ENCODE measurements at regions not wholly inside any gene's neighbourhood (a gene's known extent, or its start where the extent isn't known, plus 50 kb on each side); places are given as distances from the start of the nearest gene placed in this dataset.

DNA sequence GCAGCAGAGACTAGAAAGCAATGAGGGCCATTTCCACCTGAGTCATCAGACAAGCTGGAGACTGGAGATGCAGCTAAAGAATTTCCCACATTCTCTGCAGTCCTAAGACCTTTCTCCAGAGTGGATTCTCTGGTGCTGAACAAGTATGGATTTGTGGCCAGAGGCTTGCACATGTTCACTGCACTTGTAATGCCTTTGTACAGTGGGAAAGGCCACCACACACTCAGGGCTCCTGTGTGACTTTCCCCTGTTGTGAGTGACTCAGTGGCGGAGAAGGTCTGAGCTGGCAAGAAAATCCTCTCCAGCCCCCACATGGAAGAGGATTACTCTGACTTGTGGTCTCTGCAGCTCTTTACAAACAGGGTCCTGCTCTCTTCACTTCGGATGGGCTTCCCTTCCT, 192.3 kb downstream of the C6orf118 start:
- ATAC-seq (no peak), DNase-seq (no peak)
- Histone ChIP-seq H3K36me3 (no peaks in the 10 kb centered on the region), H3K27me3 (no peaks in the 10 kb centered on the region), H3K4me3 (no peak overlapping the region), H3K4me1 (no peaks in the 10 kb centered on the region), H3K9me3 (peaks cover 0 to 3% (median 0%) of the 10 kb centered on the region in 3 donors), H3K27ac (no peak overlapping the region)
- intact Hi-C loops (cut with DNase I; ENCODE audit: low total_unique reads) (no loop called here), in situ Hi-C loops (cut with MboI; ENCODE audit: low sequenced_read_pairs in 4 of 4) (no loop called here)
- TF ChIP-seq, protein P1, sequence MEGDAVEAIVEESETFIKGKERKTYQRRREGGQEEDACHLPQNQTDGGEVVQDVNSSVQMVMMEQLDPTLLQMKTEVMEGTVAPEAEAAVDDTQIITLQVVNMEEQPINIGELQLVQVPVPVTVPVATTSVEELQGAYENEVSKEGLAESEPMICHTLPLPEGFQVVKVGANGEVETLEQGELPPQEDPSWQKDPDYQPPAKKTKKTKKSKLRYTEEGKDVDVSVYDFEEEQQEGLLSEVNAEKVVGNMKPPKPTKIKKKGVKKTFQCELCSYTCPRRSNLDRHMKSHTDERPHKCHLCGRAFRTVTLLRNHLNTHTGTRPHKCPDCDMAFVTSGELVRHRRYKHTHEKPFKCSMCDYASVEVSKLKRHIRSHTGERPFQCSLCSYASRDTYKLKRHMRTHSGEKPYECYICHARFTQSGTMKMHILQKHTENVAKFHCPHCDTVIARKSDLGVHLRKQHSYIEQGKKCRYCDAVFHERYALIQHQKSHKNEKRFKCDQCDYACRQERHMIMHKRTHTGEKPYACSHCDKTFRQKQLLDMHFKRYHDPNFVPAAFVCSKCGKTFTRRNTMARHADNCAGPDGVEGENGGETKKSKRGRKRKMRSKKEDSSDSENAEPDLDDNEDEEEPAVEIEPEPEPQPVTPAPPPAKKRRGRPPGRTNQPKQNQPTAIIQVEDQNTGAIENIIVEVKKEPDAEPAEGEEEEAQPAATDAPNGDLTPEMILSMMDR (IDR thresholded peaks at IDR 0.05 in 4 of 5, conservative IDR thresholded peaks at IDR 0.05 in 1 of 5): no peak
- no peak for TF ChIP-seq POLR2A (IDR thresholded peaks at IDR 0.05)

DNA sequence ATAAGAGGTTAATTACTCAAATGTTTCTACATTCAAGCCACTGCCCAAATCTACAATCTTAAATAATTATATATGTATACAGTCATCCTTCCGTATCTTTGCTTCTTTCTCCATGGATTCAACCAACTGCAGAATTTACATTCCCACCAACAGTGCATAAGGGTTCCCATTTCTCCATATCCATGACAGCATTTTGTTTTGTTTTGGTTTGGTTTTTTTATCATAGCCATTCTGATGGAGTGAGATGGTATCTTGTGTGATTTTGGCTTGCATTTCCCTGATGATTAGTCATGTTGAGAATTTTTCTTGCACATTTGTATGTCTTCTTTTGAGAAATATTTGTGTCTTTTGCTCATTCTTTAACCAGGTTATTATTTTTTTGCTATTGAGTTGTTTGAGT, 198.5 kb downstream of the C6orf118 start:
- intact Hi-C loops (cut with DNase I; ENCODE audit: low total_unique reads): no loop called here
- in situ Hi-C loops (cut with MboI; ENCODE audit: low sequenced_read_pairs in 4 of 4): no loop called here

DNA sequence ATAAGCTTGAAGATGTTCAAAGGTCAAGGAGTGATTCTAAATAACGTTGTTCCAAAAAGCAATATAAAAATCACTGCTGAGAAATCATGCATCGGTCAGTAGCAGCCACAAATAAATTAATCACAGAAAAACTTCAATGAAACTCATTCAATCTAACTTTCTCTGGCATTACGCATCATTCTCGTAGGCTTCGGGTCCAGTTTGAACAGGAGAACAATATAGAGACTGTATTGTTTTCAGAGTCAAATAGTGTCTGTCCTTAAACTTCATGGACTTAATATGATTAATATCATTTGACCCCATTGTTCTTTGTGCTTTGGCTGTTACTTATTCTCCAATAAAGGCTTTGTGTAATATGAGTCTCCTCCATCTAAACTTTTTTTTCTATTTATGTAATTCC, 200.4 kb downstream of the C6orf118 start:
- intact Hi-C loops (cut with DNase I; ENCODE audit: low total_unique reads): no loop called here
- Histone ChIP-seq H3K9me3 (peaks cover 0 to 2% (median 0%) of the 10 kb centered on the region in 3 donors), H3K4me3 (no peak overlapping the region), H3K27me3 (no peaks in the 10 kb centered on the region), H3K4me1 (no peaks in the 10 kb centered on the region), H3K27ac (no peak overlapping the region), H3K36me3 (no peaks in the 10 kb centered on the region)
- TF ChIP-seq POLR2A (IDR thresholded peaks at IDR 0.05): no peak
- no peak for ATAC-seq
- no peak for DNase-seq
- in situ Hi-C loops (cut with MboI; ENCODE audit: low sequenced_read_pairs in 4 of 4): no loop called here

More for the DNA sequence above, 198.5 kb downstream of the C6orf118 start:
- Histone ChIP-seq H3K27me3 (no peaks in the 10 kb centered on the region), H3K4me1 (no peaks in the 10 kb centered on the region), H3K4me3 (no peak overlapping the region), H3K36me3 (no peaks in the 10 kb centered on the region), H3K9me3 (peaks cover 0 to 3% (median 0%) of the 10 kb centered on the region in 3 donors), H3K27ac (no peak overlapping the region)
- no peak for TF ChIP-seq POLR2A (IDR thresholded peaks at IDR 0.05)
- TF ChIP-seq, protein P1 (IDR thresholded peaks at IDR 0.05 in 4 of 5, conservative IDR thresholded peaks at IDR 0.05 in 1 of 5): no peak
- no peak for ATAC-seq
- no peak for DNase-seq

DNA sequence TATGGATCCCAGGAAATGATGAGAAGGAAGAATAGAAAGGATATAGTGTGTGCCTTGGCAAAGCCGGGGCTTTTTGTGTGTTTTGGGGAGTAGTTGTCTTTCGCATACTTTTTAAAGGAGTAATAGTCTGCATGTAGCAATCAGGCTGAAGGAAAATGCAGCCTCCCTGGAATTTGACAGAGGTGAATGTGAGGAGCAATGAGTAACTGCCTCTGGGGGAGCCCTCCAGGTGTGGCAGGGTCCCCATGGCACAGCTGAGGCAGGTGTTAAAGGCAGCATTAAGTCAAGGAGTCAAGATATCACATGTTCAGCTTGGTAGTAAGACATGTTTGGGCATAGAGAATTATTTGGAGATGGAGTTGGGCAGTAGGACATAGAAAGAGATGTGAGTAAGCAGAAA, 203.1 kb downstream of the C6orf118 start:
- TF ChIP-seq POLR2A (IDR thresholded peaks at IDR 0.05): no peak
- TF ChIP-seq, protein P1 (IDR thresholded peaks at IDR 0.05 in 4 of 5, conservative IDR thresholded peaks at IDR 0.05 in 1 of 5): no peak
- no peak overlapping the region for H3K4me3 ChIP-seq
- ATAC-seq (no peak), DNase-seq (no peak)
- no peaks in the 10 kb centered on the region for H3K27me3 ChIP-seq
- intact Hi-C loops (cut with DNase I; ENCODE audit: low total_unique reads) (no loop called here), in situ Hi-C loops (cut with MboI; ENCODE audit: low sequenced_read_pairs in 4 of 4) (no loop called here)
- no peaks in the 10 kb centered on the region for H3K9me3 ChIP-seq
- no peak overlapping the region for H3K27ac ChIP-seq
- no peaks in the 10 kb centered on the region for H3K4me1 ChIP-seq
- no peaks in the 10 kb centered on the region for H3K36me3 ChIP-seq

DNA sequence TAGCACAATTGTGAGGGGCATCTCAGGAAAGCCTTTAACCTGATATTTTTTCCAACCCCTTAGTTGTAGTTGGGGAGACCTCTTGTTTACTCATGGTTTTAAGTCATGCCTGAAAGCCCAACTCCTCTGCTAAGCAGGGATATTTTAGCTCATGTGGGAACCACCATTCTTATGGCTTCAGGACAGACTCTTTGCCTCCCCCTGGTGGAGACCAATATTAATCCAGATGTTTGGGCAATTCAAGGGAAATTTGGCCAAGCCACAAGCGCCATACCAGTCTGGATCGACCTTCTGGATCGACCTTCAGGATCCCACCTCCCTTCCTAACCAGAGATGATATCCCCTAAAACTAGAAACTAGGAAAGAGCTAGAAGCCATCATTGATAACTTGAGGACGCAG, 211.2 kb downstream of the C6orf118 start:
- Histone ChIP-seq H3K9me3 (no peaks in the 10 kb centered on the region), H3K4me1 (no peaks in the 10 kb centered on the region), H3K27me3 (no peaks in the 10 kb centered on the region), H3K27ac (no peak overlapping the region), H3K4me3 (no peak overlapping the region), H3K36me3 (no peaks in the 10 kb centered on the region)
- ATAC-seq (no peak), DNase-seq (no peak)
- in situ Hi-C loops (cut with MboI; ENCODE audit: low sequenced_read_pairs in 4 of 4): no loop called here
- TF ChIP-seq, protein P1 (IDR thresholded peaks at IDR 0.05 in 4 of 5, conservative IDR thresholded peaks at IDR 0.05 in 1 of 5): no peak
- TF ChIP-seq POLR2A (IDR thresholded peaks at IDR 0.05): no peak
- intact Hi-C loops (cut with DNase I; ENCODE audit: low total_unique reads): no loop called here

All from gastrocnemius medialis (tissue), 4 donors.